B cell (primary cell): ENCODE measurements at regions not wholly inside any gene's neighbourhood (a gene's known extent, or its start where the extent isn't known, plus 50 kb on each side); places are given as distances from the start of the nearest gene placed in this dataset.

ENCODE experiments used
- ATAC-seq: fragments of 200-7000 bp; cut with Tn5 transposase; one replicate; pipeline ENCODE4 v1.10.0; 2021; ENCODE audit warnings: low read depth, mild to moderate bottlenecking, moderate number of reproducible peaks, moderate library complexity
- CTCF ChIA-PET: fragments of 350-600 bp; sonication (Branson Sonifier 250); formaldehyde crosslinking; loops from one replicate; lab custom pipeline; 2021; ENCODE audit warnings: antibody characterized with exemption, inconsistent platforms; lab: Charles Lee
- POLR2A ChIA-PET: fragments of 350-600 bp; sonication (Branson Sonifier 250); formaldehyde crosslinking; loops from one replicate; lab custom pipeline; 2021; ENCODE audit warnings: antibody characterized with exemption; lab: Charles Lee
- DNase-seq: peaks from one replicate; pipeline ENCODE4 v3.0.0; 2013
- H2AFZ ChIP-seq: 2 replicates; pipeline ENCODE4 v1.6.1; 2012; ENCODE audit warnings: mild to moderate bottlenecking, low read depth, low read length; ENCODE audit not compliant: insufficient read depth, poor library complexity, severe bottlenecking
- H3K27ac ChIP-seq, 2 donors: 1 replicate in 1 of 2; 2 replicates in 1 of 2; pipeline ENCODE4 v1.5.1; 2012 to 2013; ENCODE audit warnings: low read length in 2 of 2, mild to moderate bottlenecking in 2 of 2, moderate library complexity in 1 of 2
- H3K27me3 ChIP-seq, 4 experiments: fragments of 200-600 bp in 1 of 4; sonication (generic) in 1 of 4; replicated peaks in 1 of 4; 1 replicate in 2 of 4; 2 replicates in 2 of 4; pipeline versions ENCODE4 v1.6.1 to v1.7.0; 2013 to 2016; ENCODE audit warnings: low read length in 3 of 4, mild to moderate bottlenecking in 2 of 4, mixed read lengths in 1 of 4, moderate library complexity in 1 of 4; ENCODE audit not compliant: insufficient read depth in 4 of 4, control insufficient read depth in 3 of 4; ENCODE audit errors: control extremely low read depth in 1 of 4
- H3K36me3 ChIP-seq, 2 experiments: replicated peaks in 1 of 2; 1 replicate in 1 of 2; 2 replicates in 1 of 2; pipeline versions ENCODE4 v1.6.1 to v1.7.1; 2013; ENCODE audit warnings: low read length in 1 of 2; ENCODE audit not compliant: insufficient read depth in 2 of 2, control insufficient read depth in 1 of 2; ENCODE audit errors: control extremely low read depth in 1 of 2, extremely low read depth in 1 of 2
- H3K4me1 ChIP-seq, 2 donors: fragments of 200-600 bp in 1 of 2; sonication (generic) in 1 of 2; 1 replicate in 1 of 2; 2 replicates in 1 of 2; pipeline versions ENCODE4 v1.5.1 to v1.6.1; 2013 to 2017; ENCODE audit warnings: low read length in 2 of 2; ENCODE audit not compliant: control insufficient read depth in 2 of 2, insufficient read depth in 2 of 2
- H3K4me2 ChIP-seq: replicated peaks from 2 replicates; pipeline ENCODE3; 2012; ENCODE audit warnings: mild to moderate bottlenecking, low read depth, low read length; ENCODE audit not compliant: poor library complexity, severe bottlenecking
- H3K4me3 ChIP-seq, 5 experiments: fragments of 200-600 bp in 1 of 5; sonication (generic) in 1 of 5; 1 replicate in 3 of 5; 2 replicates in 2 of 5; pipeline versions ENCODE4 v1.5.1 to v1.7.0; 2011 to 2016; ENCODE audit warnings: low read length in 4 of 5, mild to moderate bottlenecking in 4 of 5, low read depth in 2 of 5, control low read depth in 1 of 5, moderate library complexity in 1 of 5; ENCODE audit not compliant: insufficient read depth in 1 of 5; ENCODE audit errors: control extremely low read depth in 1 of 5, extremely low read depth in 1 of 5
- H3K79me2 ChIP-seq: fragments of 200-600 bp; sonication (generic); one replicate; pipeline ENCODE4 v1.6.0; 2016; ENCODE audit warnings: low read length; ENCODE audit not compliant: control insufficient read depth, insufficient read depth
- H3K9ac ChIP-seq: fragments of 200-600 bp; sonication (generic); 2 replicates; pipeline ENCODE4 v1.6.1; 2017; ENCODE audit warnings: mild to moderate bottlenecking, low read length, moderate library complexity
- H3K9me3 ChIP-seq, 3 donors: one replicate each; pipeline versions ENCODE4 v1.6.1 to v1.7.1; 2013; ENCODE audit warnings: low read length in 2 of 3; ENCODE audit not compliant: control insufficient read depth in 2 of 3, insufficient read depth in 1 of 3; ENCODE audit errors: control extremely low read depth in 1 of 3
- H4K20me1 ChIP-seq: 2 replicates; pipeline ENCODE4 v1.6.0; 2012; ENCODE audit warnings: mild to moderate bottlenecking, low read length; ENCODE audit not compliant: insufficient read depth, control insufficient read depth, poor library complexity, severe bottlenecking
- H3K27ac Mint-ChIP-seq: one replicate; pipeline ENCODE4 v1.8.0; 2021; ENCODE audit warnings: mixed read lengths
- H3K27me3 Mint-ChIP-seq: one replicate; pipeline ENCODE4 v1.8.0; 2021; ENCODE audit warnings: mixed read lengths
- H3K4me1 Mint-ChIP-seq: one replicate; pipeline ENCODE4 v1.8.0; 2021; ENCODE audit warnings: mixed read lengths
- H3K4me3 Mint-ChIP-seq: one replicate; pipeline ENCODE4 v1.8.0; 2021; ENCODE audit warnings: mixed read lengths
- H3K9me3 Mint-ChIP-seq: one replicate; pipeline ENCODE4 v1.8.0; 2022; ENCODE audit warnings: mixed read lengths; ENCODE audit not compliant: insufficient read depth
- CTCF ChIP-seq: fragments of 200-600 bp; IDR thresholded peaks from one replicate; pipeline ENCODE4 v1.8.0; 2022; ENCODE audit warnings: antibody characterized with exemption, mild to moderate bottlenecking
- EZH2 ChIP-seq: IDR thresholded peaks from 2 replicates; pipeline ENCODE4 v1.6.1; 2012; ENCODE audit warnings: borderline replicate concordance, low read depth, mild to moderate bottlenecking, moderate library complexity, low read length; ENCODE audit not compliant: insufficient read depth, poor library complexity, severe bottlenecking
- WGBS: methylation state at CpG from one replicate; pipeline ENCODE4 v1.1.5; 2013; ENCODE audit warnings: missing lambda C conversion rate; ENCODE audit not compliant: insufficient coverage; 5-methylcytosine and 5-hydroxymethylcytosine counted together
- intact Hi-C: fragments of 100-400 bp; cut with micrococcal nuclease; formaldehyde crosslinking; loops from one replicate; pipeline ENCODE4 v1.10.0; 2022

- CTCF ChIA-PET, result no interaction called here
- no peak overlapping the region for H3K4me3 Mint-ChIP-seq
Observed at GRCh38 chr20:11607047-11607446, 310.6 kb upstream of the BTBD3 start.

DNA sequence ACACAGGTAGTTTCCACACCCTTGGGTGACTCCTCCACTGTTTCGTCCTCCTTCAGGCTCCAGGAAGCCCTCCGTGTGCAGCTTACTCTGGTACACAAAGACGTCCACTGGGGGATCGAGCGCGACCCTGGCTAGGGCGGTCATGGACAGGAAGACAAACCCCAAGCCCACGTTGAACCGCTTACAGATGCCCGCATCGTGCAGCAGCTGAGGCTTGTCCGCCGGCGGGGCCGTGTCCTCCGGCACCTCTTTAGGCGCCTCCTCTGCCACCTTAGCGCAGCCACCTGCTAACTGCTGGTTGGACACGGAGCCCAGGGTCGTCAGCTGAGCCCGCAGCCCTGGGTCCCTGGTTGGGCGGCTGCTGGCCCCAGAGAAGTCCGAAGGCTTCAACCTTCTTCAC lies 309.0 kb upstream of the BTBD3 start:
- no peak overlapping the region for H2AFZ ChIP-seq
- ATAC-seq, result no peak
- H3K9me3 ChIP-seq, result peaks cover 0 to 13% (median 1%) of the 10 kb centered on the region in 3 donors
- TF ChIP-seq EZH2, result no peak
- no peak for TF ChIP-seq CTCF
- no peaks in the 10 kb centered on the region for H3K79me2 ChIP-seq
- H3K27ac ChIP-seq, result no peak overlapping the region
- Mint-ChIP-seq H3K4me1 (no peaks in the 10 kb centered on the region), H3K9me3 (no peaks in the 10 kb centered on the region), H3K27me3 (no peaks in the 10 kb centered on the region), H3K27ac (no peak overlapping the region), H3K4me3 (no peak overlapping the region)
- H3K9ac ChIP-seq, result no peak overlapping the region
- no peaks in the 10 kb centered on the region for H4K20me1 ChIP-seq
- H3K27me3 ChIP-seq, result no peaks in the 10 kb centered on the region
- H3K36me3 ChIP-seq, result no peaks in the 10 kb centered on the region
- no peak overlapping the region for H3K4me3 ChIP-seq
- POLR2A ChIA-PET, result no interaction called here
- CTCF ChIA-PET, result no interaction called here
- intact Hi-C loops, result no loop called here
- H3K4me1 ChIP-seq, result no peaks in the 10 kb centered on the region
- DNase-seq, result no peak
- H3K4me2 ChIP-seq, result no peak overlapping the region
- 99% methylated on average over 21 of the region's 23 CpGs for WGBS

More at GRCh38 chr20:11607047-11607446, 310.6 kb upstream of the BTBD3 start:
- DNase-seq (no peak), ATAC-seq (no peak)
- H3K27ac Mint-ChIP-seq, result no peak overlapping the region
- Histone ChIP-seq H3K4me1 (no peaks in the 10 kb centered on the region), H3K27me3 (no peaks in the 10 kb centered on the region), H3K4me2 (no peak overlapping the region), H3K79me2 (no peaks in the 10 kb centered on the region), H3K36me3 (no peaks in the 10 kb centered on the region), H3K4me3 (no peak overlapping the region), H3K9me3 (peaks cover 0 to 13% (median 1%) of the 10 kb centered on the region in 3 donors), H2AFZ (no peak overlapping the region), H3K9ac (no peak overlapping the region), H4K20me1 (no peaks in the 10 kb centered on the region), H3K27ac (no peak overlapping the region)
- intact Hi-C loops, result no loop called here
- POLR2A ChIA-PET, result no interaction called here
- H3K9me3 Mint-ChIP-seq, result peaks cover 3% of the 10 kb centered on the region
- TF ChIP-seq EZH2 (no peak), CTCF (no peak)
- H3K27me3 Mint-ChIP-seq, result no peaks in the 10 kb centered on the region
- no peaks in the 10 kb centered on the region for H3K4me1 Mint-ChIP-seq
- no CpG with 5 or more reads among the region's 5 CpGs for WGBS
